ENCODE measurements at regions not wholly inside any gene's neighbourhood (a gene's known extent, or its start where the extent isn't known, plus 50 kb on each side); places are given as distances from the start of the nearest gene placed in this dataset.

DNA sequence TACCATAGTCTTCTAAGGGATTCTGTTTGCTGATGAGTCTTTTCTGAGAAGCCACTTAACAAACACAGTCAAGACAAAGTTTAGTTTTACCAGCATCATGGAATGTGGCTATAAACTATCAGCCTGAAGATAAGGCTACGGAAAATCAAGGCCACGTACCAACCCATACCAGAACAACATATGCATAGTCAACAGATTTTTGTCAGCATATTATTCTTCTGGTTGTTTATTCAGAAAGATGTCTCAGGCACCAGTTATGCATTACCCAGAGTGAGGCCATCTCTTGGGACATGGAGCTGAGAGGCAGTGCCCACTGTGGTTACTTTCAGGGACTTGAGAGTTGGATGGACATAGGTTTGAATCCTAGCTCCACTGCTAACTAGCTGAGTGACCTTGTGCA, 60.4 kb downstream of the SOX2 start:
- Histone ChIP-seq H3K9ac (no peak overlapping the region), H3K4me3 (ENCODE audit: low read depth in 2 of 2, low read length in 1 of 2) (no peak overlapping the region), H2AFZ (ENCODE audit: low read depth) (no peak overlapping the region), H3K9me2 (no peaks in the 10 kb centered on the region), H3K36me3 (replicated peaks in 1 of 2; ENCODE audit: control insufficient read depth in 1 of 2, insufficient read depth in 2 of 2, low read length in 1 of 2) (no peaks in the 10 kb centered on the region), H3F3A (replicated peaks; ENCODE audit: insufficient read depth) (no peaks in the 10 kb centered on the region), H3K27me3 (ENCODE audit: insufficient read depth) (no peaks in the 10 kb centered on the region), H3K4me2 (no peak overlapping the region), H3K9me3 (no peaks in the 10 kb centered on the region), H3K4me1 (ENCODE audit: control insufficient read depth in 1 of 2, insufficient read depth in 2 of 2, low read depth in 1 of 2, low read length in 1 of 2) (no peaks in the 10 kb centered on the region), H3K27ac (ENCODE audit: low read depth in 2 of 2, low read length in 1 of 2) (no peak overlapping the region), H4K20me1 (ENCODE audit: insufficient read depth) (no peaks in the 10 kb centered on the region), H3K79me2 (ENCODE audit: insufficient read depth) (no peaks in the 10 kb centered on the region)
- 61% methylated on average over 2 of the region's 2 CpGs for WGBS (ENCODE audit: low lambda C conversion rate)
- ChIA-PET POLR2A (no interaction called here), CTCF (interaction anchor here (1.1 kb wide), 1 partner anchor 18 kb away, joined by 3 read pairs; no protein-coding TSS in a partner anchor)
- DNase-seq: no peak
- TF ChIP-seq NRF1 (IDR thresholded peaks at IDR 0.05; ENCODE audit: low read depth, low read length): no peak
- TF ChIP-seq TEAD4 (IDR thresholded peaks at IDR 0.05; ENCODE audit: borderline replicate concordance, insufficient read depth): no peak
- no peak for TF ChIP-seq SIN3A (IDR thresholded peaks at IDR 0.05; ENCODE audit: borderline replicate concordance, low read depth, low read length)
- TF ChIP-seq YY1 (IDR thresholded peaks at IDR 0.05; ENCODE audit: low read depth): no peak
- TF ChIP-seq, protein P1, sequence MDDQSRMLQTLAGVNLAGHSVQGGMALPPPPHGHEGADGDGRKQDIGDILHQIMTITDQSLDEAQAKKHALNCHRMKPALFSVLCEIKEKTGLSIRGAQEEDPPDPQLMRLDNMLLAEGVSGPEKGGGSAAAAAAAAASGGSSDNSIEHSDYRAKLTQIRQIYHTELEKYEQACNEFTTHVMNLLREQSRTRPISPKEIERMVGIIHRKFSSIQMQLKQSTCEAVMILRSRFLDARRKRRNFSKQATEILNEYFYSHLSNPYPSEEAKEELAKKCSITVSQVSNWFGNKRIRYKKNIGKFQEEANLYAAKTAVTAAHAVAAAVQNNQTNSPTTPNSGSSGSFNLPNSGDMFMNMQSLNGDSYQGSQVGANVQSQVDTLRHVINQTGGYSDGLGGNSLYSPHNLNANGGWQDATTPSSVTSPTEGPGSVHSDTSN (IDR thresholded peaks at IDR 0.05): no peak
- TF ChIP-seq FOXM1 (IDR thresholded peaks at IDR 0.05; ENCODE audit: low read depth): no peak
- TF ChIP-seq, protein P2, sequence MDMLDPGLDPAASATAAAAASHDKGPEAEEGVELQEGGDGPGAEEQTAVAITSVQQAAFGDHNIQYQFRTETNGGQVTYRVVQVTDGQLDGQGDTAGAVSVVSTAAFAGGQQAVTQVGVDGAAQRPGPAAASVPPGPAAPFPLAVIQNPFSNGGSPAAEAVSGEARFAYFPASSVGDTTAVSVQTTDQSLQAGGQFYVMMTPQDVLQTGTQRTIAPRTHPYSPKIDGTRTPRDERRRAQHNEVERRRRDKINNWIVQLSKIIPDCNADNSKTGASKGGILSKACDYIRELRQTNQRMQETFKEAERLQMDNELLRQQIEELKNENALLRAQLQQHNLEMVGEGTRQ (IDR thresholded peaks at IDR 0.05; ENCODE audit: borderline replicate concordance, low read depth, low read length): no peak
- no peak for TF ChIP-seq TAF1 (IDR thresholded peaks at IDR 0.05; ENCODE audit: borderline replicate concordance, low read depth, low read length)
- TF ChIP-seq, protein P3, sequence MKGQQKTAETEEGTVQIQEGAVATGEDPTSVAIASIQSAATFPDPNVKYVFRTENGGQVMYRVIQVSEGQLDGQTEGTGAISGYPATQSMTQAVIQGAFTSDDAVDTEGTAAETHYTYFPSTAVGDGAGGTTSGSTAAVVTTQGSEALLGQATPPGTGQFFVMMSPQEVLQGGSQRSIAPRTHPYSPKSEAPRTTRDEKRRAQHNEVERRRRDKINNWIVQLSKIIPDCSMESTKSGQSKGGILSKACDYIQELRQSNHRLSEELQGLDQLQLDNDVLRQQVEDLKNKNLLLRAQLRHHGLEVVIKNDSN (IDR thresholded peaks at IDR 0.05; ENCODE audit: borderline replicate concordance, low read depth): no peak
- TF ChIP-seq, protein P4, sequence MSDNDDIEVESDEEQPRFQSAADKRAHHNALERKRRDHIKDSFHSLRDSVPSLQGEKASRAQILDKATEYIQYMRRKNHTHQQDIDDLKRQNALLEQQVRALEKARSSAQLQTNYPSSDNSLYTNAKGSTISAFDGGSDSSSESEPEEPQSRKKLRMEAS (IDR thresholded peaks at IDR 0.05; ENCODE audit: low read depth): no peak
- TF ChIP-seq, protein P5, sequence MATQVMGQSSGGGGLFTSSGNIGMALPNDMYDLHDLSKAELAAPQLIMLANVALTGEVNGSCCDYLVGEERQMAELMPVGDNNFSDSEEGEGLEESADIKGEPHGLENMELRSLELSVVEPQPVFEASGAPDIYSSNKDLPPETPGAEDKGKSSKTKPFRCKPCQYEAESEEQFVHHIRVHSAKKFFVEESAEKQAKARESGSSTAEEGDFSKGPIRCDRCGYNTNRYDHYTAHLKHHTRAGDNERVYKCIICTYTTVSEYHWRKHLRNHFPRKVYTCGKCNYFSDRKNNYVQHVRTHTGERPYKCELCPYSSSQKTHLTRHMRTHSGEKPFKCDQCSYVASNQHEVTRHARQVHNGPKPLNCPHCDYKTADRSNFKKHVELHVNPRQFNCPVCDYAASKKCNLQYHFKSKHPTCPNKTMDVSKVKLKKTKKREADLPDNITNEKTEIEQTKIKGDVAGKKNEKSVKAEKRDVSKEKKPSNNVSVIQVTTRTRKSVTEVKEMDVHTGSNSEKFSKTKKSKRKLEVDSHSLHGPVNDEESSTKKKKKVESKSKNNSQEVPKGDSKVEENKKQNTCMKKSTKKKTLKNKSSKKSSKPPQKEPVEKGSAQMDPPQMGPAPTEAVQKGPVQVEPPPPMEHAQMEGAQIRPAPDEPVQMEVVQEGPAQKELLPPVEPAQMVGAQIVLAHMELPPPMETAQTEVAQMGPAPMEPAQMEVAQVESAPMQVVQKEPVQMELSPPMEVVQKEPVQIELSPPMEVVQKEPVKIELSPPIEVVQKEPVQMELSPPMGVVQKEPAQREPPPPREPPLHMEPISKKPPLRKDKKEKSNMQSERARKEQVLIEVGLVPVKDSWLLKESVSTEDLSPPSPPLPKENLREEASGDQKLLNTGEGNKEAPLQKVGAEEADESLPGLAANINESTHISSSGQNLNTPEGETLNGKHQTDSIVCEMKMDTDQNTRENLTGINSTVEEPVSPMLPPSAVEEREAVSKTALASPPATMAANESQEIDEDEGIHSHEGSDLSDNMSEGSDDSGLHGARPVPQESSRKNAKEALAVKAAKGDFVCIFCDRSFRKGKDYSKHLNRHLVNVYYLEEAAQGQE (IDR thresholded peaks at IDR 0.05; ENCODE audit: low read depth, low read length): no peak
- no peak for TF ChIP-seq RFX5 (IDR thresholded peaks at IDR 0.05; ENCODE audit: low read length)
- no peak for TF ChIP-seq POLR2AphosphoS5 (IDR thresholded peaks at IDR 0.05; ENCODE audit: low read depth, low read length)

Data from SK-N-SH (cell line).